ENCODE measurements at regions not wholly inside any gene's neighbourhood (a gene's known extent, or its start where the extent isn't known, plus 50 kb on each side); places are given as distances from the start of the nearest gene placed in this dataset.

DNA sequence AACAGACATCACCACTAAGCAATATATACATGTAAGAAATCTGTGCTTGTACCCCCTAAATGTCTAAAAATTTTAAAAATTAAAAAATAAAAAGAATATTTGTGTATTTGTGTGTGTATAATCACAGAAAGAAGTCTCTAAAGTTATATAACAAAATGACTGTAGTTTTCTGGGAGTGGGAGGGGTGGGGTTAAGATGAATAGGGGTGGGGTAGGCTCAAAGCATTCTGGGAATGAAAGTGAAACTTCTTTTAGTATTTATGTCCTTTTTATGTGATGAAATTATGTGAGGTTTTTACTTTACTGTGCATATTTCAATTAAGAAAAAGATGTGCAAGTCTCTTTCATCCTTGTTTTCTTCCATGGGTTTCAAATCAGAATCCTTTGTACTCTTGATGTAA is 65.3 kb downstream of the FASLG start:
- BruUV-seq (replicated peaks), result no TSS peak
- Histone ChIP-seq H3K9ac (ENCODE audit: low read length) (no peak overlapping the region), H3K9me2 (ENCODE audit: insufficient read depth) (no peaks in the 10 kb centered on the region), H3K4me3 (replicated peaks in 1 of 2; ENCODE audit: low read depth in 1 of 2, low read length in 2 of 2) (no peak overlapping the region), H3K79me2 (ENCODE audit: insufficient read depth, low read length) (no peaks in the 10 kb centered on the region), H3K4me2 (ENCODE audit: low read length) (no peak overlapping the region), H3K4me1 (ENCODE audit: control insufficient read depth in 1 of 2, insufficient read depth in 2 of 2, low read length in 2 of 2) (no peaks in the 10 kb centered on the region), H3K9me3 (ENCODE audit: control insufficient read depth in 1 of 2, insufficient read depth in 1 of 2, low read depth in 1 of 2, low read length in 2 of 2) (peaks cover 0 to 5% of the 10 kb centered on the region in 2 experiments; a peak in 1 of 4 replicates), H2AFZ (ENCODE audit: low read depth, low read length, poor library complexity, severe bottlenecking) (no peak overlapping the region), H3K36me3 (ENCODE audit: control insufficient read depth in 1 of 2, insufficient read depth in 2 of 2, low read length in 2 of 2) (no peaks in the 10 kb centered on the region), H4K20me1 (ENCODE audit: insufficient read depth) (no peaks in the 10 kb centered on the region), H3K27me3 (ENCODE audit: insufficient read depth, low read length) (no peaks in the 10 kb centered on the region), H3K27ac (ENCODE audit: low read depth, low read length) (no peak overlapping the region)
- no peak for ATAC-seq
- ChIA-PET POLR2A (no interaction called here), RAD21 (ENCODE audit: low non-redundant PET in 1 of 2, low total read pairs in 2 of 2, uncharacterized antibody in 2 of 2, unreplicated experiment in 2 of 2) (no interaction called here), CTCF (no interaction called here)
- TF ChIP-seq ATF3 (IDR thresholded peaks at IDR 0.05), result no peak
- TF ChIP-seq POLR2A (IDR thresholded peaks at IDR 0.05; ENCODE audit: borderline replicate concordance, extremely low read depth, insufficient read depth, insufficient read length), result no peak
- no peak for TF ChIP-seq ELF1 (IDR thresholded peaks at IDR 0.05; ENCODE audit: borderline replicate concordance, low read depth)
- TF ChIP-seq SIN3A (IDR thresholded peaks at IDR 0.05; ENCODE audit: low read depth), result no peak
- TF ChIP-seq, protein P1, sequence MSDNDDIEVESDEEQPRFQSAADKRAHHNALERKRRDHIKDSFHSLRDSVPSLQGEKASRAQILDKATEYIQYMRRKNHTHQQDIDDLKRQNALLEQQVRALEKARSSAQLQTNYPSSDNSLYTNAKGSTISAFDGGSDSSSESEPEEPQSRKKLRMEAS (IDR thresholded peaks at IDR 0.05), result no peak
- no peak for TF ChIP-seq CTCF (IDR thresholded peaks at IDR 0.05 in 2 of 3, conservative IDR thresholded peaks at IDR 0.05 in 1 of 3; ENCODE audit: borderline replicate concordance in 1 of 3, insufficient read depth in 1 of 3, low read depth in 2 of 3, low read length in 2 of 3)
- no peak for TF ChIP-seq ZNF274 (IDR thresholded peaks at IDR 0.05; ENCODE audit: low read depth, low read length)
- TF ChIP-seq CBX3 (IDR thresholded peaks at IDR 0.05; ENCODE audit: low read depth), result no peak
- TF ChIP-seq YY1 (IDR thresholded peaks at IDR 0.05; ENCODE audit: extremely low read depth, insufficient replicate concordance, low read depth, low read length), result no peak
- no peak for TF ChIP-seq EZH2 (IDR thresholded peaks at IDR 0.05)
- no peak for TF ChIP-seq TCF7L2 (IDR thresholded peaks at IDR 0.05; ENCODE audit: borderline replicate concordance, extremely low read depth, insufficient read depth, insufficient read length)
- no peak for TF ChIP-seq REST (IDR thresholded peaks at IDR 0.05; ENCODE audit: low read depth)
- no peak for TF ChIP-seq RAD21 (IDR thresholded peaks at IDR 0.05; ENCODE audit: low read depth)
- TF ChIP-seq ZBTB33 (IDR thresholded peaks at IDR 0.05; ENCODE audit: extremely low read depth, insufficient replicate concordance, low read length), result no peak
- no peak for TF ChIP-seq EZH2phosphoT487 (IDR thresholded peaks at IDR 0.05; ENCODE audit: borderline replicate concordance)
- no peak for TF ChIP-seq CEBPB (IDR thresholded peaks at IDR 0.05; ENCODE audit: low read depth)
- no peak for TF ChIP-seq ZFX (IDR thresholded peaks at IDR 0.05)
- no peak for TF ChIP-seq JUND (IDR thresholded peaks at IDR 0.05)
- no peak for TF ChIP-seq SRF (IDR thresholded peaks at IDR 0.05; ENCODE audit: low read depth)
- no peak for TF ChIP-seq POLR2AphosphoS5 (IDR thresholded peaks at IDR 0.05; ENCODE audit: low read depth, low read length)
- intact Hi-C loops (cut with micrococcal nuclease), result no loop called here
- no peak for DNase-seq (ENCODE audit: low read depth, low spot score)
